GM18907 (cell line): ENCODE measurements at regions not wholly inside any gene's neighbourhood (a gene's known extent, or its start where the extent isn't known, plus 50 kb on each side); places are given as distances from the start of the nearest gene placed in this dataset.

Experiments used
- ATAC-seq: cut with Tn5 transposase; IDR thresholded peaks from one replicate; pipeline ENCODE4 v1.9.1; 2021; ENCODE audit warnings: mild to moderate bottlenecking, moderate library complexity; ENCODE audit not compliant: unreplicated experiment

- ATAC-seq: no peak
These were observed 433.5 kb downstream of the DHX35 start for GRCh38 chr20:39395478-39396291.

- no peak for ATAC-seq
These were observed 432.3 kb downstream of the DHX35 start for GRCh38 chr20:39394461-39394860.

DNA sequence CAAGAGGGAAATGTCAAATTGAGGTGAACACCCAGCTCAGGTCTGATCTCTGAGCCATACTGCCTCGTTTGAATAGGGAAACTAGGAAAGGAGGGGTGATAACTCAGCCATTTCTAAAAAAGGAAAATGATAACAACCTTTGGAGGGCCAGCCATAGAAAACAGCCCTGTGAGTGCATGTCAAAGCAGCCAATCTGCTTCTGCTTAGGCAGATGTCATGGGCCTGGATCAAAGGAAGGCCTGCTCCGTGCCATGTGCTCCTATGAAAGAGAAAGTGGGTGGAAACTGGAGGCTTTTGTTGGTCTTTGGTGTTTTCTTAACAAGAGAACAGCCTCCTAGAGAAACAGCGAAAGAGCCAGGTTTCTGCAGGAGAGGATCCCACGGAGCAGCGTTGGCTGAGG is 428.0 kb downstream of the DHX35 start:
- ATAC-seq: no peak

DNA sequence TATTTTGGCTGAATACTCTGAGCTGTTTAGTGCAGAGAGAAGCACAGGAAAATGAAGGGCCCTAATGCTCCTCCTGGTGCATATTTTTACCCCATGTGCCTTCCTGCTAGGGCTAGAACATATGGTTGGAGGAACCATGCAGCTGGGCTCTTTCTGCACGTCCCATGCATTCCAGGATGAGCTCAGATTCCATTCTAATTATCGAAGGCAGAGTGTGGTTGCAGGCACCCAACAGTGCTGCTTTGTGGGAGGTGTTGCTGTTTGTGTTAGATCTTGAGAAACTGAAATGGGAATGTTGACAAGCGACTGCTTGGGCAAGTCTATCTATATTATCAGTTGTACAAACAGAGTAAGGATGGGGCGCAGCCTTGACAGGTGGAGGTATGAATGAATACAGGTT is 419.5 kb downstream of the DHX35 start:
- no peak for ATAC-seq

GRCh38 chr20:39378776-39379175 is 416.6 kb downstream of the DHX35 start:
- ATAC-seq: no peak

DNA sequence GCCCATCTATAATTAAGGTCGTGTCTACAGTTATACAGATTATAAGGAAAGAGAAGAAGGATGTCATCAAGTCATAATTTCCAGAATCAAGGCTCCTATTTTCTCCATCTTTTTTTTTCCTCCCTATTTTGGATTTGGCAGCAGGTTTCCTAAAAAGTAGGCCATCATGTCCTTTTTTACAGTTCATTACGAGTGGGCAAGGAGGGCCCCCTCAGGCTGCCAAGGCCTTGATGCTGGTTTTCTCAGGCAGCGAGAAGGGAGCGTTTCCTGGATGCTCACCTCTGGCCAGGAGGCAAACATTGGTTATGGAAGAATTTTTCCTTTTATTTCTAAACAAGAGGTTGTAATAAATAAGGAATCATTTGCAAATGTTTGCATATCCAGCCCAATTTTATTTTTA is 414.6 kb downstream of the DHX35 start:
- no peak for ATAC-seq

GRCh38 chr20:39364320-39364719 is 402.2 kb downstream of the DHX35 start:
- no peak for ATAC-seq

DNA sequence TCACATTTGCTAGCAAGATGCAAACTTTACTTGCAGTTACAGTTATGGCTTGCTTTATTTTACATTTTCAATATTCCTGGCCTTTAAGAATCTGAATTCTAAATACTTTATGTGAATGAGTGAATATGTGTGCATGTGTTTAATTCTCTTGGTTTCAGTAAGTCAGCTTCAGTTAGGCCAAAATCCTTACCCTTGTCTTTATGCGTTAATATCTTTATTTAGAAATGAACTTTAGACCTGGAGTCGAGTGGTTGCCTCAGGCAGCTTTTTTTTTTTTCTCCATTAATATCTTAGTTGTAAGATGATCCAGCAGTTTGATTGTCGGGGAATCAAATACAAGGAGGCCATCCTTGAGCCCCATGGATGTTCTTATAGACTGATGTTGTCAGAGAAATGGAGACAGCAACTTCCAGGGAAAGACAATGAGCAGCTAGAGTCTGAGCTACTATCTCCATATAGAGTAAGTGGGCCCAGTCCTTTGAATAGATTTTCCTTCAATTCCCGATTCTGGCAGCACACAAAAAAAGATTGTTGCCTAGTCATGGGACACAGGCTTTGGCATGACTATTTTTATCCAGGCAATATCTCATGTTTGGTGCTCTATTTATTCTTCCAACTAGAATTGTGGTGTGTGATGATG is 398.0 kb downstream of the DHX35 start:
- ATAC-seq: no peak

DNA sequence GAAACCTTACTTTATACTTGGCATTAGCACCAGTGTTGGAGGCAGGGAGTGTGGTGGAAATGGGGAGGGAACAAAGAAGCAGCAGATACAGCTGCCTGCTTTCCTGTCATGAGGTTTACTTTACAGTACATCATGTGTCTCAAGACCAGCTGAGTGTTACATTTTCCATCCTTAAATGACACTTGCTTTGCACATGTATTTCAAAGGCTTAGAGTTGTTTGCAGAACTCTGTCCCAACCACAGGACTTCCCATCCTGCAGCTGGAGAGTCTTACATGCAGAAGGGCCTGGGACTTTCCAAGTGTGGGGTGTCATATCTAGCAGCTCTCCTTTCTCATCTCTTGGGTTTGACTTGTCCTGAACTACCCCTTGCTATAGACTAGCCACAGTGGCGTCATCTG is 395.9 kb downstream of the DHX35 start:
- ATAC-seq: peak; percentile 80

DNA sequence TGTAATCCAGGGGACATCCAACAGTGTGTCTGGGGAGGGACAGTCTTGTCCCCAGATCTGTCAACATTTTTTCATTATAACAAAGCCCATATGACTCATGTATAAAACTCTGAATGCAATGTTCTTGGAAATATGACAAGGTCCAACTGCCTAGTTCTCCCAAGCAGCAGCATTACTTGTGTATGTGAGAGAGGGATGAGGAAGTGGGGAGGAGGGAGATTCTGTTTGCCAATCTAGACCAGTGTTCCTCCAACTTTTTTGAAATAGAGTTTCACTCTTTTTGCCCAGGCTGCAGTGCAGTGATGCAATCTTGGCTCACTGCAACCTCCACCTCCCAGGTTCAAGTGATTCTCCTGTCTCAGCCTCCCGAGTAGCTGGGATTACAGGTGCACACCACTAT is 394.8 kb downstream of the DHX35 start:
- no peak for ATAC-seq

DNA sequence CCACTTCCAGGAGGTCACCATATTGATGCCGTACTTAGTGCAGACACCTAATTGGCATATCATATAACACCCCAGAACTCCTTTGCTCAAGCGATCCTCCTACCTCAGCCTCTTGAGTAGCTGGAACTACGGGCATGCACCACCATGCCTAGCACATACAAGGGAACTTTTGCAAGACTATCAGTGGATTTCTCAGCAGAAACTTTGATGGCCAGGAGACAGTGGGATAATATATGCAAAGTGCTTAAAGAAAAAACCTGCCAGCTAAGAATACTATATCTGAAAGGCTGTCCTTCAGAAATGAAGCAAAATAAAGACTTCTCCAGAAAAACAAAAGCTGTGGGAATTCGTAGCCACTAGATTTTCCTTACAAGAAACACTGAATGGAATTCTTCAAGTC is 387.1 kb downstream of the DHX35 start:
- no peak for ATAC-seq

- no peak for ATAC-seq
These were observed 385.5 kb downstream of the DHX35 start for GRCh38 chr20:39347626-39348025.

GRCh38 chr20:39342463-39342862 is 380.3 kb downstream of the DHX35 start:
- no peak for ATAC-seq

GRCh38 chr20:39338469-39339376 is 376.6 kb downstream of the DHX35 start:
- ATAC-seq: peak; percentile 94

- ATAC-seq: no peak
These were observed 371.1 kb downstream of the DHX35 start for GRCh38 chr20:39333211-39333610.

DNA sequence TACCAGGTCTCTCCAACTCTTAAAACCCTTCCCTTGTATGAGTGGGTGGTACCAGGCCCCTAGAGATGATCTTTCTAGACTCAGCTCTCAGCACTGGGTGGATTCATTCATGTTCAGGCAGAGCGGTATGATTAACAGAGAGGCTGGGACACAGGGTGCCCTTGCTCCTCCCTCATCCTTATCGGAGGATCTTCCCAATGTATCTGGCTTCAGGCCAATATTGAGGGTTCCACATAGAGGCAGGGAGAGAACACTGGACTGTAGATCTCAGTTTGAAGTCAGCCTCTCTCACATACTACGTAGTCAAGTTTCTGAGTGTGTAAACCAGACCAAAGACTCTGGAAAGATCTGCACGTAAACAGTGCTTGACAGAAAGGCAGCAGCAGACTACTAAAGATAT is 366.2 kb downstream of the DHX35 start:
- no peak for ATAC-seq

GRCh38 chr20:39326050-39326449 is 363.9 kb downstream of the DHX35 start:
- ATAC-seq: no peak

DNA sequence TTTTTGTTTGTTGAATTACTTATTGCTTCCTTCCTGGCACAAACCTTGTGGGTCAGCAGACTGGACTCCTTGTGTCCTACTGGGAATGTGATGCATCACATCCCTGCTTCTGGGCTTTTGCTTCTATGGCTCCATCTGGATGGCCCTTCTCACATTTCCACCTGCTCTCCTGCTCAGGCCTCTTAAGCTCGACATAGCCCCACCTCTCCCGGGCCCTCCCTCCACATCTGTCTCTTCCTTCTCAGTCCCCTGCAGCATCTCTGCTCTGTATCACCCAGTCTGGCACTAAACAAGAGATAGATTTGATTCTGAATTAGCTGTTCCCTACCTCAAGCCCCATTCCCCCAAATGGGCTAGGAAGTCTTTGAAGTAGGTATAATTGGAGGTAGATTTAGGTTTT is 356.8 kb downstream of the DHX35 start:
- no peak for ATAC-seq

GRCh38 chr20:39312676-39313075 is 350.5 kb downstream of the DHX35 start:
- no peak for ATAC-seq

- no peak for ATAC-seq
These were observed 349.8 kb downstream of the DHX35 start for GRCh38 chr20:39311851-39312506.

GRCh38 chr20:39310363-39310995 is 348.3 kb downstream of the DHX35 start:
- ATAC-seq: no peak
